ENCODE measurements at regions not wholly inside any gene's neighbourhood (a gene's known extent, or its start where the extent isn't known, plus 50 kb on each side); places are given as distances from the start of the nearest gene placed in this dataset.
A peak's percentile ranks its signal among the peaks of the same experiment; 100 is the strongest.

- Histone ChIP-seq H3K4me1 (peaks cover 3% of the 10 kb centered on the region), H3K4me3 (no peak overlapping the region), H3K36me3 (no peaks in the 10 kb centered on the region), H3K9me3 (no peaks in the 10 kb centered on the region), H3K27me3 (no peaks in the 10 kb centered on the region), H3K27ac (no peak overlapping the region)
- peak; percentile 57 for DNase-seq
- ATAC-seq, result no peak
- intact Hi-C loops (cut with DNase I), result no loop called here
- TF ChIP-seq CTCF (IDR thresholded peaks at IDR 0.05), result no peak
These were observed 301.0 kb upstream of the HS6ST1 start for GRCh38 chr2:128619471-128620325.

GRCh38 chr2:128621074-128621473 is 302.4 kb upstream of the HS6ST1 start:
- H3K27me3 ChIP-seq, result no peaks in the 10 kb centered on the region
- ATAC-seq, result no peak
- peaks cover 3% of the 10 kb centered on the region for H3K4me1 ChIP-seq
- TF ChIP-seq CTCF (IDR thresholded peaks at IDR 0.05), result no peak
- no peak overlapping the region for H3K4me3 ChIP-seq
- intact Hi-C loops (cut with DNase I), result no loop called here
- H3K36me3 ChIP-seq, result no peaks in the 10 kb centered on the region
- peak; percentile 40 for DNase-seq
- no peaks in the 10 kb centered on the region for H3K9me3 ChIP-seq
- no peak overlapping the region for H3K27ac ChIP-seq

- Histone ChIP-seq H3K36me3 (no peaks in the 10 kb centered on the region), H3K27me3 (no peaks in the 10 kb centered on the region), H3K4me3 (no peak overlapping the region), H3K9me3 (no peaks in the 10 kb centered on the region), H3K4me1 (peaks cover 3% of the 10 kb centered on the region), H3K27ac (no peak overlapping the region)
- no peak for TF ChIP-seq CTCF (IDR thresholded peaks at IDR 0.05)
- intact Hi-C loops (cut with DNase I), result no loop called here
- ATAC-seq (peak; percentile 84), DNase-seq (peak; percentile 64)
These were observed 303.7 kb upstream of the HS6ST1 start for GRCh38 chr2:128622371-128622770.

- intact Hi-C loops (cut with DNase I), result no loop called here
- Histone ChIP-seq H3K4me3 (no peak overlapping the region), H3K4me1 (peaks cover 3% of the 10 kb centered on the region), H3K9me3 (no peaks in the 10 kb centered on the region), H3K27ac (no peak overlapping the region), H3K27me3 (no peaks in the 10 kb centered on the region), H3K36me3 (no peaks in the 10 kb centered on the region)
- ATAC-seq (no peak), DNase-seq (peak; percentile 45)
- no peak for TF ChIP-seq CTCF (IDR thresholded peaks at IDR 0.05)
These were observed 304.4 kb upstream of the HS6ST1 start for GRCh38 chr2:128622955-128623620.

GRCh38 chr2:128623776-128624761 is 305.4 kb upstream of the HS6ST1 start:
- DNase-seq (no peak), ATAC-seq (no peak)
- peaks cover 3% of the 10 kb centered on the region for H3K4me1 ChIP-seq
- intact Hi-C loops (cut with DNase I), result no loop called here
- no peaks in the 10 kb centered on the region for H3K9me3 ChIP-seq
- no peaks in the 10 kb centered on the region for H3K36me3 ChIP-seq
- H3K27me3 ChIP-seq, result no peaks in the 10 kb centered on the region
- no peak for TF ChIP-seq CTCF (IDR thresholded peaks at IDR 0.05)
- no peak overlapping the region for H3K27ac ChIP-seq
- H3K4me3 ChIP-seq, result no peak overlapping the region
